ENCODE measurements at regions not wholly inside any gene's neighbourhood (a gene's known extent, or its start where the extent isn't known, plus 50 kb on each side); places are given as distances from the start of the nearest gene placed in this dataset.
"Not testable (repeated sequence)": the region's sequence is repeated elsewhere in the genome, so short reads cannot be mapped to it uniquely, and the experiment has no call there.

DNA sequence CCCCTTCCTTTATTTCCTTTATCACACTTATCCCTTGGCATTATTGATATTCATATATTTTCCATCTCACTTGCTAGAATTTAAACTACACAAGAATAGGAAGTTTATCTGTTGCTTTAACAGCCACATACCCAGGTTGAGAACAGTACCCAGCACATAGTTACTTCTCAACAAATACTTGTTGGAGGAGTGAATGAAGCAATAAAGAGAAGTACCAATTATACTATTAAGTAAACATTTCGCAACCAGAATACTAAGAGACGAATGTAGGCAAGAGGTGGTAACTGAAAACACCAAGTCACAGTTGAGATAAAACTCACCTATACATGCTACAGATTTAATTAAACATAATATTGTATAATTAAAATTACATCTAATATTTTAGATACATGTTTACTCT, 110.9 kb downstream of the FSCB start:
- H3K4me1 ChIP-seq, result no peaks in the 10 kb centered on the region
- DNase-seq (ENCODE audit: low spot score in 2 of 2), result no peak
- no peaks in the 10 kb centered on the region for H3K36me3 ChIP-seq
- H3K4me3 ChIP-seq, result no peak overlapping the region
- WGBS, 2 donors, result 85 to 89% methylated on average over 2 of the region's 2 CpGs
- TF ChIP-seq, protein P1, sequence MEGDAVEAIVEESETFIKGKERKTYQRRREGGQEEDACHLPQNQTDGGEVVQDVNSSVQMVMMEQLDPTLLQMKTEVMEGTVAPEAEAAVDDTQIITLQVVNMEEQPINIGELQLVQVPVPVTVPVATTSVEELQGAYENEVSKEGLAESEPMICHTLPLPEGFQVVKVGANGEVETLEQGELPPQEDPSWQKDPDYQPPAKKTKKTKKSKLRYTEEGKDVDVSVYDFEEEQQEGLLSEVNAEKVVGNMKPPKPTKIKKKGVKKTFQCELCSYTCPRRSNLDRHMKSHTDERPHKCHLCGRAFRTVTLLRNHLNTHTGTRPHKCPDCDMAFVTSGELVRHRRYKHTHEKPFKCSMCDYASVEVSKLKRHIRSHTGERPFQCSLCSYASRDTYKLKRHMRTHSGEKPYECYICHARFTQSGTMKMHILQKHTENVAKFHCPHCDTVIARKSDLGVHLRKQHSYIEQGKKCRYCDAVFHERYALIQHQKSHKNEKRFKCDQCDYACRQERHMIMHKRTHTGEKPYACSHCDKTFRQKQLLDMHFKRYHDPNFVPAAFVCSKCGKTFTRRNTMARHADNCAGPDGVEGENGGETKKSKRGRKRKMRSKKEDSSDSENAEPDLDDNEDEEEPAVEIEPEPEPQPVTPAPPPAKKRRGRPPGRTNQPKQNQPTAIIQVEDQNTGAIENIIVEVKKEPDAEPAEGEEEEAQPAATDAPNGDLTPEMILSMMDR (IDR thresholded peaks at IDR 0.05), result no peak
- TF ChIP-seq EP300 (IDR thresholded peaks at IDR 0.05), result no peak
- TF ChIP-seq POLR2A (IDR thresholded peaks at IDR 0.05), result no peak
- H3K27ac ChIP-seq, result no peak overlapping the region
- no peaks in the 10 kb centered on the region for H3K27me3 ChIP-seq
- no peaks in the 10 kb centered on the region for H3K9me3 ChIP-seq

DNA sequence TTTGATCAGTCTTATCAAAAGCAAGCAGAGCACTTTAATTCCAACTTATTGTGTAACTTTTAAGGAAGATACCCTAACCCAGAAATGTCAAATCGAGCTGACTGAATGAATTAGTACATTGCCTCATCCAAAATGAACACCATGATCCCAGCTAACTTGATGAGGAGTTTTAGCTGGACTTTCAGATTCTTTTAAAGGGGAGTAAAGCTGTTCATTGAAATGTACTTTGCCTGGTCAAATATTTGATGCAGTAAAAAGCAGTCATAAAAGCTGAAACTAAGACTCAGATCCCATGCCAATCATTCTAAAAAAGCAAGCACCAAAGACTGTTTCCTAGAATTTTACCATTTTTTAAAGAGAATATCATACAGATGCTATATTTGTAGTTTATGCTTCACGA, 114.1 kb downstream of the FSCB start:
- H3K9me3 ChIP-seq, result no peaks in the 10 kb centered on the region
- H3K27me3 ChIP-seq, result no peaks in the 10 kb centered on the region
- no peak overlapping the region for H3K4me3 ChIP-seq
- TF ChIP-seq POLR2A (IDR thresholded peaks at IDR 0.05) (no peak), EP300 (IDR thresholded peaks at IDR 0.05) (no peak)
- TF ChIP-seq, protein P1 (IDR thresholded peaks at IDR 0.05), result no peak
- 61 to 68% methylated on average over 2 of the region's 2 CpGs for WGBS, 2 donors
- no peak for DNase-seq (ENCODE audit: low spot score in 2 of 2)
- no peaks in the 10 kb centered on the region for H3K36me3 ChIP-seq
- no peak overlapping the region for H3K27ac ChIP-seq
- H3K4me1 ChIP-seq, result no peaks in the 10 kb centered on the region

DNA sequence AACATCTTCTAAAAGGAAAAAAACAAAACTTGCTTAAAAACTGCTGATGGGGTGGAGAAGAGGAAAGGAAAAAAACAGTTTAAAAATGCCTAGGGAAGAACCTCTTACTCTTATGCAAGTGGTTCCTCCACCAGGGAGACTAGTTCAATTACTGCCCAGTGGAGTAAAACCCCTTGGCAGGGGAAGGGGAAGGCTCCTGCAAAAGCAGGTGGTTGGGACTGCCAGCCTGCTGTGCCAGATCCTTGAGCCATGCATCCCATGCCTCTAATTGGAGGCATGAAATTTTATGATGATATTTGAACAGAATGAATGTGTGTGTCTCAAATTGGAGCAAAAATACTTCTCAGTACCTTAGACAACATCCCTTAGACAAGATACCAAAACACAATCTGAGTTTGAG, 118.8 kb downstream of the FSCB start:
- no peak for TF ChIP-seq POLR2A (IDR thresholded peaks at IDR 0.05)
- TF ChIP-seq, protein P1 (IDR thresholded peaks at IDR 0.05), result no peak
- no peak for TF ChIP-seq EP300 (IDR thresholded peaks at IDR 0.05)
- Histone ChIP-seq H3K9me3 (no peaks in the 10 kb centered on the region), H3K27ac (no peak overlapping the region), H3K4me3 (no peak overlapping the region), H3K36me3 (no peaks in the 10 kb centered on the region), H3K27me3 (no peaks in the 10 kb centered on the region), H3K4me1 (peaks cover 0 to 11% (median 0%) of the 10 kb centered on the region in 4 donors)
- DNase-seq (ENCODE audit: low spot score in 2 of 2), result no peak

DNA sequence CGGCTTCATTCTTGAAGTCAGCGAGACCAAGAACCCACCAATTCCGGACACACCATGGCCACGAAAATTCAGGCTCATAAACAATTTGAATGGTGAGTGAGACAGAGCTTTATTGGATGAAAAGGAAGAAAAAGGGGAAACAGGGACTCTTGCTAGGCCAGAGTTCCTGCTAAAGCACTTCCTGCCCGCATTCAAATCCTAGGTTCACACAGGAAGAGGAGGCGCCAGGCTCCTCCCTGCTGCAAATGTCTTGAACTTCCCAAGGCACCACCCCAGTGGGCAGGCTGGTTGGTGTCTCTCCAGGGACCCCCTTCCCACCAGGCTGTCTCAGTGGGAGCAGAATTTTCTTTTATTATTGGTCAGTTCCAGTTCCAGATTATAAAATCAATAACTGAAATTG, 121.2 kb downstream of the FSCB start:
- H3K36me3 ChIP-seq, result no peaks in the 10 kb centered on the region
- H3K27ac ChIP-seq, result no peak overlapping the region
- no peaks in the 10 kb centered on the region for H3K27me3 ChIP-seq
- WGBS, 2 donors, result 82 to 83% methylated on average over 6 of the region's 6 CpGs
- H3K4me1 ChIP-seq, result peaks cover 0 to 14% (median 0%) of the 10 kb centered on the region in 4 donors
- H3K9me3 ChIP-seq, result no peaks in the 10 kb centered on the region
- no peak overlapping the region for H3K4me3 ChIP-seq
- TF ChIP-seq POLR2A (IDR thresholded peaks at IDR 0.05), result no peak
- TF ChIP-seq, protein P1 (IDR thresholded peaks at IDR 0.05), result no peak
- TF ChIP-seq EP300 (IDR thresholded peaks at IDR 0.05), result no peak
- DNase-seq (ENCODE audit: low spot score in 2 of 2), result no peak

DNA sequence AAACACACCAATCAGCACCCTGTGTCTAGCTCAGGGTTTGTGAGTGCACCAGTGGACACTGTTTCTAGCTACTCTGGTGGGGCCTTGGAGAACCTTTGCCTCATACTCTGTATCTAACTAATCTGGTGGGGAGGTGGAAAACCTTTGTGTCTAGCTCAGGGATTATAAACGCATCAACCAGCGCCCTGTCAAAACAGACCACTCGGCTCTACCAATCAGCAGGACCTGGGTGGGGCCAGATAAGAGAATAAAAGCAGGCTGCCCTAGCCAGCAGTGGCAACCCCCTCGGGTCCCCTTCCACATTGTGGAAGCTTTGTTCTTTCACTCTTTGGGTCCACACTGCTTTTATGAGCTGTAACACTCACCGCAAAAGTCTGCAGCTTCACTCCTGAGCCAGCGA, 121.8 kb downstream of the FSCB start:
- WGBS, 2 donors, result 93% methylated on average over 5 to 6 of the region's 6 CpGs
- H3K9me3 ChIP-seq; H3K4me3 ChIP-seq; H3K27ac ChIP-seq; H3K27me3 ChIP-seq; H3K36me3 ChIP-seq; DNase-seq (ENCODE audit: low spot score in 2 of 2): not testable (repeated sequence)
- H3K4me1 ChIP-seq, result peaks cover 0 to 14% (median 0%) of the 10 kb centered on the region in 4 donors

DNA sequence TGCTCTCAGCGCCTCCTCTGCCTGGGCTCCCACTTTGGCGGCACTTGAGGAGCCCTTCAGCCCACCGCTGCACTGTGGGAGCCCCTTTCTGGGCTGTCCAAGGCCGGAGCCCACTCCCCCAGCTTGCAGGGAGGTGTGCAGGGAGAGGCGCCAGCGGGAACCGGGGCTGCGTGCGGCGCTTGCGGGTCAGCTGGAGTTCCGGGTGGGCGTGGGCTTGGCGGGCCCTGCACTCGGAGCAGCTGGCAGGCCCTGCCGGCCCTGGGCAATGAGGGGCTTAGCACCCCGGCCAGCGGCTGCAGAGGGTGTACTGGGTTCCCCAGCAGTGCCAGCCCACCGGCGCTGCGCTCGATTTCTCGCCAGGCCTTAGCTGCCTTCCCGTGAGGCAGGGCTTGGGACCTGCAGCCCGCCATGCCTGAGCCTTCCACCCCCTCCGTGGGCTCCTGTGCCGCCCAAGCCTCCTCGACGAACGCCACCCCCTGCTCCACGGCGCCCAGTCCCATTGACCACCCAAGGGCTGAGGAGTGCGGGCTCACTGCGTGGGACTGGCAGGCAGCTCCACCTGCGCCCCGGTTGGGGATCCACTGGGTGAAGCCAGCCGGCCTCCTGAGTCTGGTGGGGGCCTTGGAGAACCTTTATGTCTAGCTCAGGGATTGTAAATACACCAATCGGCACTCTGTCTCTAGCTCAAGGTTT, 122.3 kb downstream of the FSCB start:
- DNase-seq (ENCODE audit: low spot score in 2 of 2); H3K27me3 ChIP-seq; H3K27ac ChIP-seq; H3K36me3 ChIP-seq; H3K9me3 ChIP-seq; H3K4me3 ChIP-seq: not testable (repeated sequence)
- peaks cover 0 to 14% (median 0%) of the 10 kb centered on the region in 4 donors for H3K4me1 ChIP-seq
- WGBS, 2 donors, result 95 to 99% methylated on average over 26 to 32 of the region's 38 CpGs
